ENCODE measurements at regions not wholly inside any gene's neighbourhood (a gene's known extent, or its start where the extent isn't known, plus 50 kb on each side); places are given as distances from the start of the nearest gene placed in this dataset.

DNA sequence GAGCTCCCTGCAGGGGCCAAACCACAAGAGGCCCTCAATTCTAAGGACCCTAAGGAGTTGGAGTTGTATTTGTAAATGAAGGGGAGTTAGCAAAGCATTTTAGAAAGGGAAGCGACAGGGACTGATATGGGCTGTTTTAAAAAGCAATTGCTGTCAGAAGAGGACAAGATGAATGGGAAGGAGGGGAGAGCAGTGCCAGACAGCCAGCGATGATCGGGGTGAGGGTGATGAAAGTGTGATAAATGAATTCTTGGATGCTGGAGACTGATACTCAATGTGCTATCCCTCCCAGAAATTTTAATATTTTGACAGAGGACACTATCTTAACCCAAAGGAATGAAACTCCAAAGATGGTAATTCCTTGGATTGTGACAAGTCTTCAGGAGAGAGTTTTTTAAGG is 289.2 kb downstream of the CLIC5 start:
- Mint-ChIP-seq H3K4me1 (ENCODE audit: unreplicated experiment) (peaks cover 8% of the 10 kb centered on the region), H3K9me3 (peaks cover 6% of the 10 kb centered on the region), H3K4me3 (no peak overlapping the region), H3K27me3 (peaks cover 5% of the 10 kb centered on the region), H3K27ac (no peak overlapping the region), H3K36me3 (no peaks in the 10 kb centered on the region)
- TF ChIP-seq, protein P1, sequence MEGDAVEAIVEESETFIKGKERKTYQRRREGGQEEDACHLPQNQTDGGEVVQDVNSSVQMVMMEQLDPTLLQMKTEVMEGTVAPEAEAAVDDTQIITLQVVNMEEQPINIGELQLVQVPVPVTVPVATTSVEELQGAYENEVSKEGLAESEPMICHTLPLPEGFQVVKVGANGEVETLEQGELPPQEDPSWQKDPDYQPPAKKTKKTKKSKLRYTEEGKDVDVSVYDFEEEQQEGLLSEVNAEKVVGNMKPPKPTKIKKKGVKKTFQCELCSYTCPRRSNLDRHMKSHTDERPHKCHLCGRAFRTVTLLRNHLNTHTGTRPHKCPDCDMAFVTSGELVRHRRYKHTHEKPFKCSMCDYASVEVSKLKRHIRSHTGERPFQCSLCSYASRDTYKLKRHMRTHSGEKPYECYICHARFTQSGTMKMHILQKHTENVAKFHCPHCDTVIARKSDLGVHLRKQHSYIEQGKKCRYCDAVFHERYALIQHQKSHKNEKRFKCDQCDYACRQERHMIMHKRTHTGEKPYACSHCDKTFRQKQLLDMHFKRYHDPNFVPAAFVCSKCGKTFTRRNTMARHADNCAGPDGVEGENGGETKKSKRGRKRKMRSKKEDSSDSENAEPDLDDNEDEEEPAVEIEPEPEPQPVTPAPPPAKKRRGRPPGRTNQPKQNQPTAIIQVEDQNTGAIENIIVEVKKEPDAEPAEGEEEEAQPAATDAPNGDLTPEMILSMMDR (conservative IDR thresholded peaks at IDR 0.05), result no peak
- no peak for DNase-seq (ENCODE audit: extremely low spot score, unreplicated experiment)

DNA sequence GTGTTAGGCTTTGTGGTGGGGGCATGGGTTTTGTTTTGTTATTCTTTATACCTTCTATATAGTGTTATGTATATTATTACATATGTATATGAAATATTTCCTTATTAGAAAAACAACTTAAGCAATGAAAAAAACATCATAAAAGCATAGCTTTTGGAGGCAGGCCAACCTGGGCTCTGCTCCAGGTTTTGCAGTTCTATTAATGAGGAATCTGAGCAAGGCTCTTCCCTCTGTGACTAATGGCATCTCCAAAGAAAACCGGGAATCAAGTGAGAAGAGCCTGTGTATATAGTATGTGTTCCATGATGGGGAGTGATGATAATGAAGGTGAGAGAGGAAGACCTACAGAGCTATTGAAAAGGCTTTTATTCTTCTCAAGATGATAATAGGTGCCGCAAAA is 291.1 kb downstream of the CLIC5 start:
- no peak overlapping the region for H3K27ac Mint-ChIP-seq
- DNase-seq (ENCODE audit: extremely low spot score, unreplicated experiment), result no peak

DNA sequence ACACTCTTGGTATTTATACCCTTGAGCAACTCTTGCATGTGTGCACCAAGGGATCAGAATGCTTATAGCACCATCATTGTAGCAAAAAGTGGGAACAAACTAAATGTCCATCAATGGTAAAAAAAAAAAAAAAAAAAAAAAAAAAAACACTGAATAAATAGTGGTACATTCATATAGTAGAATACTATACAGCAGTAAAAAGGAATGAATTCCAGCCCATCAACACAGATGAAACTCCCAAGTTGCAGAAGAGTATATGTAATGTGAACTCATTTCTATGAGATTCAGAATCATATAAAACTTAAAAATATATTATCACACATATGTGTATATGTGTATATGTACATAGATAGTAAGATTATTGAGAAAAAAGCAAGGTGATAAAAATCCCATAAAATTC is 291.6 kb downstream of the CLIC5 start:
- no peak overlapping the region for H3K27ac Mint-ChIP-seq
- TF ChIP-seq, protein P1 (conservative IDR thresholded peaks at IDR 0.05), result no peak
- no peaks in the 10 kb centered on the region for H3K36me3 Mint-ChIP-seq
- no peak for DNase-seq (ENCODE audit: extremely low spot score, unreplicated experiment)
- peaks cover 6% of the 10 kb centered on the region for H3K9me3 Mint-ChIP-seq
- H3K4me1 Mint-ChIP-seq (ENCODE audit: unreplicated experiment), result peaks cover 8% of the 10 kb centered on the region
- no peak overlapping the region for H3K4me3 Mint-ChIP-seq
- peaks cover 8% of the 10 kb centered on the region for H3K27me3 Mint-ChIP-seq

More for the DNA sequence above, 291.1 kb downstream of the CLIC5 start:
- TF ChIP-seq, protein P1 (conservative IDR thresholded peaks at IDR 0.05), result no peak
- Mint-ChIP-seq H3K4me3 (no peak overlapping the region), H3K4me1 (ENCODE audit: unreplicated experiment) (peaks cover 8% of the 10 kb centered on the region), H3K27me3 (peaks cover 4% of the 10 kb centered on the region), H3K36me3 (no peaks in the 10 kb centered on the region), H3K9me3 (peaks cover 6% of the 10 kb centered on the region)

DNA sequence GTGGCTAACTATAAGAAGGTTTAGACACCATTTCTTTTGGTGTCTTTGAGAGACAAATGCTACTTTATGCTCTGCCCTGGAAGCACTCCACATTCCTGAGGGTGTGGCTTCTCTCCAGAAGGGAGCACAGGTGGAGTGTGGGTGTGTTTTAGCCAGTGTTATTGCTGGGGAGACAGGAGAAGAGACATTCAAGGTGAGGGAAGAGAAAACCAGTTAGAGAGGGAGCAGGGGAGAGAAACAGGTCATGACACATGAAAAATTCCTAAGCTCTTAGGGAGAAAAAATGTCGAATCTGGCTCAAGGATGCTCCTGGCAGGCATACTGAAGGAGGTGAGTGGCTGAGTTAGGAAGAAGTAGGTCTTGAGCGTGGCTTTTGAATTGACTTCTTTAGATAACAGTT is 292.8 kb downstream of the CLIC5 start:
- Mint-ChIP-seq H3K36me3 (no peaks in the 10 kb centered on the region), H3K27ac (no peak overlapping the region), H3K27me3 (peaks cover 16% of the 10 kb centered on the region), H3K4me3 (no peak overlapping the region), H3K9me3 (peaks cover 6% of the 10 kb centered on the region), H3K4me1 (ENCODE audit: unreplicated experiment) (peaks cover 7% of the 10 kb centered on the region)
- DNase-seq (ENCODE audit: extremely low spot score, unreplicated experiment), result no peak
- TF ChIP-seq, protein P1 (conservative IDR thresholded peaks at IDR 0.05), result no peak

DNA sequence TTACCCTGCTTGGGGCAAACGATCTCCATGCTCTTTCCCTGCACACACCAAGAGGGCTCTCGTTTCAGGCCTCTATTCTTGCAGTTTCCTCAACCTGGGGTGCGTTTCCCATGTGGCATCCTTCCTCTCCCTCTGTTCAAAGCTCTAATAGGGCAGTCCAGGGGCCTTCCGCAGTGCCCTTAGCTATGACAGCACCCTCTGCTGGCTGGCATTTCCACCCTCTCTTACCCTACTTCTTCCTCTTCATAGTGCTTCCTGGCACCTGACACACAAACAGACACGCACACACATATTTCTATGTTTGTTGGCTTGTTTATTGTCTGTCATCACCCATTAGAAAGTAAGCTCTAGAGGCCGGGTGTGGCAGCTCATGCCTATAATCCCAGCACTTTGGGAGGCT is 294.0 kb downstream of the CLIC5 start:
- Mint-ChIP-seq H3K27ac (no peak overlapping the region), H3K36me3 (no peaks in the 10 kb centered on the region), H3K4me1 (ENCODE audit: unreplicated experiment) (peaks cover 7% of the 10 kb centered on the region), H3K4me3 (no peak overlapping the region), H3K9me3 (peaks cover 6% of the 10 kb centered on the region), H3K27me3 (peaks cover 22% of the 10 kb centered on the region)
- DNase-seq (ENCODE audit: extremely low spot score, unreplicated experiment), result no peak
- TF ChIP-seq, protein P1 (conservative IDR thresholded peaks at IDR 0.05), result no peak

DNA sequence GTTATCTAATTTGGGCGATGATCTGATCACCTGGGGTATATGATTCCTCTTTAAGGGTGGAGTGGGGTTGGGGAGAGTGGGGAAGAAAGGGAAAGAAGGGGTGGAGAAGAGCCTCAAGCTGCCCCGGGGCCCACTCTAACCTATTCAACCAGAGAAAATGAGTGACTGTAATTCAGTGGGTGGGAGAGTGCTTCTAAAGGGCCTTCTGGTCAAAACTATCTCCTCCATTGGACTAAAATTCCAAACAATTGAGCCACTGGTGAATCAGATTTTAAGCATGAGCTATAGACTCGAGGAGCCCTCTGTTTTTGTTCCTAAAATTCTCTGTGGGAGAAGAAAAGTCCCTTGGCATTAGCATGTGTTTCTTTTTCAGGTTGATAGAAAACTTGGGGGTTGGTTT is 296.8 kb downstream of the CLIC5 start:
- Mint-ChIP-seq H3K36me3 (no peaks in the 10 kb centered on the region), H3K27me3 (peaks cover 29% of the 10 kb centered on the region), H3K4me1 (ENCODE audit: unreplicated experiment) (peaks cover 20% of the 10 kb centered on the region), H3K27ac (no peak overlapping the region), H3K9me3 (peaks cover 6% of the 10 kb centered on the region), H3K4me3 (no peak overlapping the region)
- TF ChIP-seq, protein P1 (conservative IDR thresholded peaks at IDR 0.05), result no peak
- no peak for DNase-seq (ENCODE audit: extremely low spot score, unreplicated experiment)

Measured in type B pancreatic cell (in vitro differentiated cells).